Osteocyte (in vitro differentiated cells): ENCODE measurements at regions not wholly inside any gene's neighbourhood (a gene's known extent, or its start where the extent isn't known, plus 50 kb on each side); places are given as distances from the start of the nearest gene placed in this dataset.

Experiments
- DNase-seq: peaks from one replicate; pipeline ENCODE4 v3.0.0; 2021; ENCODE audit warnings: mixed read lengths; ENCODE audit not compliant: unreplicated experiment; ENCODE audit errors: extremely low spot score
- H3K27ac Mint-ChIP-seq: one replicate; pipeline ENCODE4 v1.8.0; 2021; ENCODE audit warnings: mild to moderate bottlenecking, mixed read lengths; ENCODE audit not compliant: unreplicated experiment
- H3K27me3 Mint-ChIP-seq: one replicate; pipeline ENCODE4 v1.8.0; 2021; ENCODE audit warnings: mixed read lengths; ENCODE audit not compliant: unreplicated experiment
- H3K36me3 Mint-ChIP-seq: one replicate; pipeline ENCODE4 v1.8.0; 2021; ENCODE audit warnings: mixed read lengths; ENCODE audit not compliant: unreplicated experiment
- H3K4me1 Mint-ChIP-seq: one replicate; pipeline ENCODE4 v1.8.0; 2021; ENCODE audit warnings: mixed read lengths; ENCODE audit not compliant: unreplicated experiment
- H3K4me3 Mint-ChIP-seq: one replicate; pipeline ENCODE4 v1.8.0; 2021; ENCODE audit warnings: mild to moderate bottlenecking, moderate library complexity, mixed read lengths; ENCODE audit not compliant: unreplicated experiment
- H3K9me3 Mint-ChIP-seq: one replicate; pipeline ENCODE4 v1.8.0; 2021; ENCODE audit warnings: mixed read lengths; ENCODE audit not compliant: unreplicated experiment
- TF ChIP-seq, protein P1 (sequence below): fragments of 200-600 bp; sonication (generic); IDR thresholded peaks from 2 replicates; pipeline ENCODE4 v1.5.0; 2021; ENCODE audit warnings: antibody characterized with exemption, mild to moderate bottlenecking, moderate library complexity

DNA sequence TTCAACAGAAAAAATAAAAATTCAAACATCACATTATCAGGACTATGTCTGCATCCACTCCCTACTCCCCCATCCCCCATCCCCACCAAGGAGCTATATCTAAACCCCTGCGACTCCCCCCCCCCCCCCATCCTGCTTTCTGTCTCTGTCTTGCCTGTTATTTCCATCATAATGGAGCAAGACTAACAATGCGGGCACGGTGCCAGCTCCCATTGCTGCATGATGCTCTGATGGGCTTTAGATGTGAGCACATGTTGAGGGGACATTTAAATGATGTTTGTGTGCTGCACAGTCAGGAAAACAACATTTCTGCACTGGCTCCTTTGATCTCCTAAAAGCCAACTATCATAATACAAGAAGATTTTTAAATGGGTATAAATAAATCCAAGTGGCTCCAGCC is 644.2 kb upstream of the SETBP1 start:
- DNase-seq = no peak
- Mint-ChIP-seq H3K27me3 (peaks cover 1% of the 10 kb centered on the region), H3K27ac (no peak overlapping the region), H3K4me3 (no peak overlapping the region), H3K9me3 (peaks cover 5% of the 10 kb centered on the region), H3K36me3 (no peaks in the 10 kb centered on the region), H3K4me1 (peaks cover 9% of the 10 kb centered on the region)
- TF ChIP-seq, protein P1, sequence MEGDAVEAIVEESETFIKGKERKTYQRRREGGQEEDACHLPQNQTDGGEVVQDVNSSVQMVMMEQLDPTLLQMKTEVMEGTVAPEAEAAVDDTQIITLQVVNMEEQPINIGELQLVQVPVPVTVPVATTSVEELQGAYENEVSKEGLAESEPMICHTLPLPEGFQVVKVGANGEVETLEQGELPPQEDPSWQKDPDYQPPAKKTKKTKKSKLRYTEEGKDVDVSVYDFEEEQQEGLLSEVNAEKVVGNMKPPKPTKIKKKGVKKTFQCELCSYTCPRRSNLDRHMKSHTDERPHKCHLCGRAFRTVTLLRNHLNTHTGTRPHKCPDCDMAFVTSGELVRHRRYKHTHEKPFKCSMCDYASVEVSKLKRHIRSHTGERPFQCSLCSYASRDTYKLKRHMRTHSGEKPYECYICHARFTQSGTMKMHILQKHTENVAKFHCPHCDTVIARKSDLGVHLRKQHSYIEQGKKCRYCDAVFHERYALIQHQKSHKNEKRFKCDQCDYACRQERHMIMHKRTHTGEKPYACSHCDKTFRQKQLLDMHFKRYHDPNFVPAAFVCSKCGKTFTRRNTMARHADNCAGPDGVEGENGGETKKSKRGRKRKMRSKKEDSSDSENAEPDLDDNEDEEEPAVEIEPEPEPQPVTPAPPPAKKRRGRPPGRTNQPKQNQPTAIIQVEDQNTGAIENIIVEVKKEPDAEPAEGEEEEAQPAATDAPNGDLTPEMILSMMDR = no peak

DNA sequence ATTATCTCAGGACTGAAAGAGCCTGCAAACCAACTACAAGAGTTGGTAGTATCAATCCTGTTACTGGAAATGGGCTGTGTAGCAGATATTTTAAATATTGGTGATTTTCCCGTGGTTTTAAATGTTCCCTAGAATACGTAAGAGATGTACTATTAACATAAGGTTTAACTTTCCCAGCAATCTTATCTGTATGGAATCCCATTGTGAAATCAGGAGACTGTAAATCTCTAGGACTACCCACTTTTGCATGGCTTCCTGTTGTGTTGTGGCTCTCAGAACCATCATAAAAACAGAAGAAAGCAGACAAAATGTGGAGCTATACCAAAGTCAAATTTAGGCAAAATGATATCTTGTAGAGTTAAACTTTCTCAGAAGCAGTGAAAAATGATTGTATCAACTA is 641.5 kb upstream of the SETBP1 start:
- no peaks in the 10 kb centered on the region for H3K9me3 Mint-ChIP-seq
- peaks cover 9% of the 10 kb centered on the region for H3K4me1 Mint-ChIP-seq
- peaks cover 9% of the 10 kb centered on the region for H3K27me3 Mint-ChIP-seq
- TF ChIP-seq, protein P1 = no peak
- H3K36me3 Mint-ChIP-seq = no peaks in the 10 kb centered on the region
- H3K4me3 Mint-ChIP-seq = no peak overlapping the region
- H3K27ac Mint-ChIP-seq = no peak overlapping the region
- no peak for DNase-seq

DNA sequence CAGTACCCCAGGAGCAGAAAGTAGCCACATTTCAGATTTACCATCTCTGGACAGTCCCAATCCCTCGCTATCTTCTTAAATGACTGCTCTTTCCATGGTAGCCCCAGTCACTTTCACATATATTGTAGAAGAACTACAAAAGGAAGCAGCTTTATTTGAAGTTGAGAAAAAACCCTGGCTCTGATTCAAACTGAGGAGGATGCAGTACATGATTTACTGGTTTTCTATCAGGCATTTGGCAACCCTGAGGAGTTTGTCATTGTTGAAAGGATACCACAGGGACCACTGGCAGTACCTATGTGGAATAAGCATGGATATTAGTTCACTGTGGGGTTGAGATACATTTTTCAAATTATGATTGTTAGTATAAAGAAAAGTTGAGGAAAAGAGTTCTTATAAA is 640.9 kb upstream of the SETBP1 start:
- no peaks in the 10 kb centered on the region for H3K9me3 Mint-ChIP-seq
- no peaks in the 10 kb centered on the region for H3K36me3 Mint-ChIP-seq
- H3K4me3 Mint-ChIP-seq = no peak overlapping the region
- no peak overlapping the region for H3K27ac Mint-ChIP-seq
- TF ChIP-seq, protein P1 = no peak
- H3K27me3 Mint-ChIP-seq = peaks cover 9% of the 10 kb centered on the region
- peaks cover 9% of the 10 kb centered on the region for H3K4me1 Mint-ChIP-seq
- no peak for DNase-seq

DNA sequence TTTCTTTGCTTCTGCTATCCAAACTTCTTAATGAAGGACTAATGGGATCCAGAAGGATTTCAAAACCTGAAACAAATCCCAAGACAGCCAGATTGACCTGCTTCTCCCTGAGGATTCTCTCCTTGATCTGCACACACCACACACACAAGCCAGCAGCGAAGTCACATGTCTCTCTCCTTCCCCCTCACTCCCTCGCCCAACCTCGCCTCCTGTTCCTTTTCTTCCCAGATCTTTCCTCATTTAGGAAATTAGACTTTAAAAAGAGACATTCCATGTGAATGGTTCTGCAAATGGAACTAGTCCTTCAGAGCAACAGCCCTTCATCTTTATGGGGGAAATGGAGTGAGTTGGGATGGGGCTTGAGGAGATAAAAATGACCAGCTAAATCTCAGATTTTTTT is 639.1 kb upstream of the SETBP1 start:
- Mint-ChIP-seq H3K4me1 (no peaks in the 10 kb centered on the region), H3K36me3 (no peaks in the 10 kb centered on the region), H3K9me3 (no peaks in the 10 kb centered on the region), H3K27ac (no peak overlapping the region), H3K4me3 (no peak overlapping the region), H3K27me3 (peaks cover 9% of the 10 kb centered on the region)
- TF ChIP-seq, protein P1 = no peak
- DNase-seq = no peak

DNA sequence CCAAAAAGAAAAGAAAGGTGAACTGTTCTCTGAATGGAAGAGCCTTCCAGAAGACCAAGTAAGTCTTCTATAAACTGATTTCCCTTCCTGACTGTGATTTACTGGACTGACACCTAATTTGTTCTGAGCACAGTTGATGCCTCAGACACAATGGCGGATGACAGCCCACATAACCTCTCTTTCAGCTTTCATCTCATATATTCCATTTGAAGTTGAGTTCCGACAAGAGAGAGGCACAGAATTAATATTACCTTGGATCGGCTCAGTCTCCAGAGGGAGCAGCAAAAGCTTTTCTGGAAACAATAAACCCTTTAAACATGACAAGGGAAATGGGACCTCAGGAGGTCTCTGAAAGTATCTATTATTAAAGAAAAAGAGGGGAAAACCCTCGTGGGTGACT is 638.7 kb upstream of the SETBP1 start:
- DNase-seq = no peak
- H3K9me3 Mint-ChIP-seq = no peaks in the 10 kb centered on the region
- TF ChIP-seq, protein P1 = no peak
- H3K4me1 Mint-ChIP-seq = no peaks in the 10 kb centered on the region
- H3K36me3 Mint-ChIP-seq = no peaks in the 10 kb centered on the region
- H3K27me3 Mint-ChIP-seq = peaks cover 9% of the 10 kb centered on the region
- H3K4me3 Mint-ChIP-seq = no peak overlapping the region
- no peak overlapping the region for H3K27ac Mint-ChIP-seq
